HG02870 (cell line): ENCODE measurements at regions not wholly inside any gene's neighbourhood (a gene's known extent, or its start where the extent isn't known, plus 50 kb on each side); places are given as distances from the start of the nearest gene placed in this dataset.

ENCODE experiments used
- ATAC-seq: cut with Tn5 transposase; IDR thresholded peaks from one replicate; pipeline ENCODE4 v1.9.1; 2021; ENCODE audit warnings: mild to moderate bottlenecking, moderate library complexity; ENCODE audit not compliant: unreplicated experiment

DNA sequence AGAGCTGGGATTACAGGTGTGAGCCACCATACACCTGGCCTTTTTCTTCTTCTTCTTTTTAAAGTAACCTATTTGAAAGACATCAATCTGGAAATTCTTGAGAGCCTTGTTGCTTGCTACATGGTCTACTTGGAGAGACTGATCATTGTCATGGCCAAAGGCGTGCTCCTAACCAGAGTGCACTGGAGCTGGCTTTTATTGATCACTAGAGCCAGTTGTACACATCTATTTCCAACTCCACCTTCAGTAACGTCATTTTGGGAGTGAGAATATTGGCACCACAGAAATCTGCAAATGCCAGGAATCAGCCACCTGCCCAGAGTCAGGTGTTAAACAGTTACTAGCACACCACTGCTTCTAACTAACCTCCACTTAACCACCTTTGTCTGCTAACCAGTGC, 735.1 kb downstream of the TYW1 start:
- no peak for ATAC-seq

DNA sequence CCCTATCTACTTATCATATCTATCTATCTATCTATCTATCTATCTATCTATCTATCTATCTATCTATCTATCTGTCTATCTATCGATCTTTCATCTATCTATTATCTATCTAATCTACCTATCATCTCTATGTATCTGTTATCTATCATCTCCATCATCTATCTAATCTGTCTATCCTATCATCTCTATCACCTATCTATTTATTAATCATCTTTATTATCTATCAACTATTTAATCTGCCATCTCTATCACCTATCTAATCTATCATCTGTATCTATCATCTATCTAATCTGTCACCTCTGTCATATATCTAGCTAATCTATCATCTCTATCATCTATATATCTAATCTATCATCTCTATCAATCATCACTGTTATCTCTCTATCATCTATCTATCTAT, 736.3 kb downstream of the TYW1 start:
- no peak for ATAC-seq

DNA sequence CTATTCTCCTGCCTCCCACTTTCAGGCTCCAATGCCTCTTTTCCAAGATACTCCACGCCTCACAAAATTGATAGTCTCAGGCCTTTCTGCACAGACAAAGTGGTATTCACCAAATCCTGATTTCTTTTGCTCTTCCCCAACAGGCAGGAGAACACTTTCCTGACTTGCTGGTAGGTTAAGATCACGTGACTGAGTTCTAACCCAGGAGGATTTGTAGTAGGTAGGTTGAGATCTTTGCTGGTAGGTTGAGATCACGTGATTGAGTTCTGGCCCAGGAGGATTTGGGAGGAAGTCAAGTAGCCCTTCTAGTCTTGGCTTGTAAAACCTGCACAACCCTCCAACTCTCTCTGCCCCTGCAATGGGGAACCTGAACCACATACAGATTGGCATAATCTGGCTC, 741.5 kb downstream of the TYW1 start:
- no peak for ATAC-seq

DNA sequence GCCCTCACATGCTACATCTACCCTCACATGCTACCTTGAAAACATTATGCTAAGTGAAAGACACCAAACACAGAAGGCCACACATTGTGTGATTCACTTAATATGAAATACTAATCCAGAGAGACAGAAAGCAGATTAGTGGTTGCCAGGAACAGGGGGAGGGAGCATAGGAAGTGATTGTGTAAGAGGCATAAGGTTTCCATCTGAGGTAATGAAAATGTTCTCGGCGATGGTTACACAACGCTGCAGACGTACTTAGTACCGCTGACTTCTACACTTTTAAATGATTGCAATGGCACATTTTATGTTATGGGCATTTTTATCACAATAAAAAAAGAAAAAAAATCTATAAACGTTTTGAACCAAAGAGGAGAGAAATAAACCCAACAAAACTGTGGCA, 742.3 kb downstream of the TYW1 start:
- no peak for ATAC-seq

DNA sequence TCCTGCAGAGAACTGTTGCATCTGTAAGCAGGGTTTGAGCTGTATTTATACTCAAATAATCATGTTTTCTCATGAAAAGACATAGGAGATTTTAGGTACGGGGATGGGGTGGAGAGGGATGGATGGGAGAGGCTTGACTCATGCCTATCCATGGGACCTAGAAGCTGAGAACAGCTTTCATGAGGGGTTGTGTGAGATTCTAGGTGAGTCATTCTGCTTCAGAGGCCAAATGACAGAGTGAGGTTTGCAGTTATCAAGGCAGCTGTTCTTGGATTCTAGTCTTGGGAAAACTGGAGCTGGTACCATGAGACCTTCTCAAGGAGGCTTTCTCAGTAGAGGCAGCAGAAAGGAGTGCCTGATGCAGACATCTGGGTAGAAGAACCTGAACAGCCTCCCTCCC, 746.9 kb downstream of the TYW1 start:
- no peak for ATAC-seq

DNA sequence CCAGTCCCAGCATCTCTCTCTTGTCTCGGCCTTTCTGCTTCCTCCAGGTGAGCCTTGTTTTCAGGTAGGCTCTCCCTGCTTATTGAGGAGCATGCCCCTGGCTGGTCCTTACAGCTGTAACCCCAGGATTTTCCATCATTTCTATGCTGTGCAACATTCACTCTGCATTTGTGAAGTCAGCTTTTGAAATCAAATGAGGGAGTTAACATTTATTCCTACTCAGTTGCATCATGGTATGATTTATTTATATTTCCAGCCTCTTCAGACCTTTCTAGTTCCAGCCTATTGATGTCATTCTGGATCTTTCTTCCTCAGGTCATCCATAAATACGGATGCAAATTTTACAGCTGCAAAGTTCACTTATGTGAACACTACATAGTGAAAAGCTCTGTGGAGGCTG, 755.6 kb downstream of the TYW1 start:
- ATAC-seq: no peak

DNA sequence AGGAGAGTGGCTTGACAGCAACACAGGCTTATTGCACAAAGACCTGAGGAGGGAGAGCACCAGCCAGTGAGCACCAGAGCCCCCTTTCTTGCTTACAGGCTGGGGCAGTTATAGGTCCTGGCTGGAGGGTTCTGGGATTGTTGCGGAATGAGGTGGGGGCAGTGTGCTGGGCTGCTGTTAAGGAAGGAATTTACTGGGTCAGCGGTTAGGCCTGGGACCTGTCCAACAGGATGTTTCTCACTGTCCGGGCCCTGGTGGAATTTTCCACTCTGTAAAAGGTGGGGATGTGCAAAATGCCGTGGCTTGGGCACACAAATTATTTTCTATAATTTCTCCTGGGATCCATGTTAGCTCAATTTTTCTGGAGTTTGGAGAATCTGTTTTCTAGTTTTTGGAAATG, 757.3 kb downstream of the TYW1 start:
- ATAC-seq: no peak

DNA sequence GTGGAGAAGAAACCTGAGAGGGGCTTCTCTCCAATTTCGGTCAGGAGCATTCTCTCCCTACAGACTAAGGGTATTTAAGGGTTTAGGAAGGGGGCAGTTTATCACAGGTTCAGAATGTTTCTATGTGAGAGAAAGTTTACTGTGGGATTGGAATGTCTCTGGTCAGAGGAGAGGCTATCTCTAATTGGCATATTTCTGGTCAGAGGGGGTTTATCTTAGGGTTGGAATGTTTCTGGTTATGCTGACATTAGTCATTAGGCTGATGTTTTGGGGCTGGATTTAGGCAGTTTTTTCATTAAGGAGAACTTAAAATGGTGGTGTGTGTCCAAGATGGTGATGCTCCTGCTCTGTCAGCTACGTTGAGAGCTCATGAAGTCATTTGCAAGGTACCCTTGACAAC, 758.0 kb downstream of the TYW1 start:
- ATAC-seq: no peak

DNA sequence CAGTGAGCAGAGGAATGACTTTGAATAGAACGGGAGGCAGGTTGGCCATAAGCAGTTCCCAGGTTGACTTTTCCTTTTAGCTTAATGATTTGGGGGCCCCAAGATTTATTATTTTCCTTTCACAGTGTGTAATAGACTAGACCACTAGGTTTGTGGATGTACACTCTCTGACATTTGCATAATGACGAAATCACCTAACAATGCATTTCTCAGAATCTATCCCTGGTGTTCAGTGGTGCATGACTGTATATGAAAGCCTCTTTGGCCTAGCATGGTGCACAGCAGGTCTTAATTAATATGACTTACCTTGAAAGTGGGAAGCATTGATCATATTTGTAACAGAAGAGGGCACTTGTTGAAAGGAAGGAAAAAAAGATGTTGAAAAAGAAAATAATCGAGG, 761.9 kb downstream of the TYW1 start:
- no peak for ATAC-seq

DNA sequence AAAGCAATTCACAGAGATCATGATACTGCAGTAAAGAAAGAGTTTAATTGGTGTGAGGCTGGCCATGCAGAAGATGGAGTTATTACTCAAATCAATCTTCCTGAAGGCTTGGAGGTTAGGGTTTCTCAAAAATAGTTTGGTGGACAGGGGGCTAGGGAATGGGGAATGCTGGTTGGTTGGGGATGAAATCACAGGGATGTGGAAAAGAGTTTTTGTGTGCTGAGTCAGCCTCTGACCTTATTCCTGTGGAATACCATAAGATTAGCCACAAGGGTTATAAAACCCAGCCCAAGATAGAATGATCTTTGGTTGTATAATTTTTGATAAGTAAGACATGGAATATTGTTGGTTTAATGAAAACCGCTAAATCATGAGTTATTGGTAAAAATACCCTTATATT, 764.3 kb downstream of the TYW1 start:
- no peak for ATAC-seq

DNA sequence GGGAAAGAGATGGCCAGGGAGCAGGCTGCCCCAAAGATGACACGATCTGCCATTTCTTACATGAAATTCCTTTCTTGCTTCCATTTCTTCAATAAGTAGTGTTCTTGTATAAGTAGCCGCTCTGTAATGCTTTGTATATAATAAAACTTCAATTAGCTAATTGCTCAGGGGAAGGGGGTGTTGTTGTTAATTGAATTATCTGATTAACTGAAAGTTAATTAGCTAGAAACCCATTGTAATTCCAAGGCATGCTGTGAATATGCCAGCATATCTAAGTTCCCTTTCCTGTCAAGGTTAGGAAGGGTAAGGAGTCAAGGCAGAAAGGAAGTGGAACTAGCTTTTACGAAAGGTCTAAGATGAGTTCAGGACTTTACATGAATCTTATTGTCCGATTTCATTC, 765.9 kb downstream of the TYW1 start:
- ATAC-seq: no peak

DNA sequence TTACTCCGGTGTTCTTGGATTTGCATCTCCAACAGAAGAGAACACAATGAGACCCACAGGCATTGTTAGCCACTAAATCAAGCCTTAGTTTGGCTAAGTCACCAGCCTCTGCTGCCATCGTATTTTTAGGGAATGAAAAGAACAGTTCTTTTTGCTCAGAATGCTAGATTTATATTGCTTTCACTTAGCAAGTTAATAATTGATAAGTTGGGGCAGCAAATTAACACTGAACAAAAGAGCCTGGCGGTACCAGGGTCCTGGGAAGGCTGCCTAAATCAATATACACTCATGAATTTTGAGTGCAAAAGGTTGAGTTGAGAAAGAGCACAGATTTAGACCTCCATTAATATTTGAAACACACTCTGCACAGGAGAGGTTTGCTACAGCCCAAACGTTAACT, 767.7 kb downstream of the TYW1 start:
- no peak for ATAC-seq

DNA sequence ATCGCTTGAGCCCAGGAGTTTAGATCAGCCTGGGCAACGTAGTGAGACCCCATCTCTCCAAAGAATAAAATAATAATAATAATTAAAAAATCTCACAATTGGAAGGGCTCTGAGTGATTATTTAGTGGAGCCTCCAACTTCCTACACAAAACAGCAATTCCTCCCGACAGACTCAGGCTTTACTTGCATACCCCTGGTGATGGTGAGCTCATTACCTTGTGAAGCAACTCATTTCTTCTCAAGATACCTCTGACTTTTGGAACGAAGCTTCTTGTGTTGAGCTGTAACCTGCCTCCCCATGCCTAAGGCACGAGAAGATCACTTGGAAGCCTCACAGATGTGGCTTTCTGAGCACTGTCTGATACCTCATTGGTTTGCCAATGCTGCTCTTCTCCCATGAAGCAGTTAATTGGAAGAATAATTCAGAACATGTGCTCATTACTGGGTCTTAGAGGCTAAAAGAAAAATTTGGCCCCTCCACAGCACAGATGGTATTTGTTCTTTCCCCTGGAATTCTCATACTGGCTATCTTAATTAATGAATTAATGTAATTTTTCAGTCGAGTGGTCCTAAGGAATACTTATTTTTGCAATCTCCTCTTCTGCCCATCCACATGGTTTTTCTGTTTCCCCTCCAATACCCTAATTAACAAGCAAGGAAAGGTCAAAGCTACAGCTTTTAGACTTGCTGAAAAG, 769.0 kb downstream of the TYW1 start:
- no peak for ATAC-seq

DNA sequence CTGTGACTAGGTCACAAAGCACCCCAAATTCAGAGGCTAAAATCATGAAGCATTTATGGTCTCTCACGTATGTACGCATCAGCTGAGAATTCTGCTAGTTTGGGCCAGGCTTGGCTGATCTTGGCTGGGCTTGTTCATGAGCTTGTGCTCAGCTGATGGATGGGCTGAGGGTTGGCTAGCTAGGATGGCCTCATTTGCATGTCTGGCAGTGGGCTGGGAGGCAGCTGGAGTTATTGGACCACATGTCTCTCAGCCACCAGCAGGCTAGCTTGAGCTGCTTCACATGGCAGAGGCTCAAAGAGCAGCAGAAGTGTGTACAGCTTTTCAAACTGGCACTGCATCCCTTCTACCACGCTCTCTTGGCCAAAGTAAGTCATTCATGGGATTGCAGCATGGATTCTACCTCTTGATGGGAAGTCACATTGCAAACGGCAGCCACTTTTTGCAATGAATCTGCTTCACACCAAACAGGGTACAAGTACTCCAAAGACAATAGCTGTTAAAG, 770.3 kb downstream of the TYW1 start:
- ATAC-seq: no peak

DNA sequence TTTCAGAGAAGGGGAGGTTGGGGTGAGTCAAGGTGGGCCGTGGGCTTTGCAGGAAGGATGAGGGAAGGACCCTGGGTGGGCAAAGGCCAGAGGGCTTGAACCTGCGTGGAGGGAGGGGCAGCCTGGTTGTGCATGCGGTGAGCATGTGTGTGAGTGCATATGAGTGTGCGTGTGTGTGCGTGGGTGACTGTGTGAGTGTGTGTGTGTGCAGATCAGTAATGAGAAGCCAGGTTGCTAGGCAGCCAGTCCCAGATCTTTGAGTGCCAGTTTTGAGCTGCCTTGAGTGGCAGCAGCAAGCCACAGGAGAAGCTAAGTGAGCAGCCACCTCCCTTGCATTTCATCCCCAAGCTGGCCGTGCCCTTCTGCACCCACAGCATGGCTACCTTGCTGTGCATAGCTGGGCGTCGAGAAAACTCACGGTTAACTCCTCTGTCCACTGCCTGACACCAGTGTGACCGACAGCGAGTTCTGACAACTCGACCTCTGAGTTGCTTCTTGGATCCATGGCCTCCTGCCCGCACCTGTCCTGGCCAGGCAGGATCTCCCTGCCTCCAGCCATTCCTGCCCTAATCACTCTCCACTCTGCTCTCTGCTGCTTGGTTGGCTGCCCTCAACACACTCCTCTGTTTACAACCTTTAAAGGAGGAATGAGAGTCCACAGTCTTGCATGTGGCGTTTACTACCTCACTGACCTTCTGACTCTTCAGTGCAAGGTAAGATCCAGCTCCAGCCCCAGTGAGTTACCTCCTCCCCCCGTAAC, 775.4 kb downstream of the TYW1 start:
- no peak for ATAC-seq

DNA sequence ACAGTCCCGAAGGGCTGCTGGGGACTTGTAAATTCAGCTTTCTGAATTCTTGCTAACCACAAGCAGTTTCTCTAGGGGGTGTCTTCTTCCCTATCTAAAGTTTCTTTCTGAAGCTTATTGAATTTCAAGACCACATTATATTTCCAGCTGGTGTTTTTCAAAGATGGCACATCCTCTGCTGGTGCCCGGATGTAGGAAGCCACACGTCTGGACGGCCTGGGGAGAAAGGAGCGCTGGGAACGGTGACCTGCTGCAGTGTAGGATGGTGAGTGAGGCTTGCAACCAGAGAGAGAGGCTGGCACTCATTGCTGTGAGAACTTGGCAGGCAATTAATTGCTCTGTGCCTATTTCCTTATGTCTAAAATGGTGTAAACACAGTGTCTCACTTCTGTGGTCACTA, 776.4 kb downstream of the TYW1 start:
- ATAC-seq: no peak

DNA sequence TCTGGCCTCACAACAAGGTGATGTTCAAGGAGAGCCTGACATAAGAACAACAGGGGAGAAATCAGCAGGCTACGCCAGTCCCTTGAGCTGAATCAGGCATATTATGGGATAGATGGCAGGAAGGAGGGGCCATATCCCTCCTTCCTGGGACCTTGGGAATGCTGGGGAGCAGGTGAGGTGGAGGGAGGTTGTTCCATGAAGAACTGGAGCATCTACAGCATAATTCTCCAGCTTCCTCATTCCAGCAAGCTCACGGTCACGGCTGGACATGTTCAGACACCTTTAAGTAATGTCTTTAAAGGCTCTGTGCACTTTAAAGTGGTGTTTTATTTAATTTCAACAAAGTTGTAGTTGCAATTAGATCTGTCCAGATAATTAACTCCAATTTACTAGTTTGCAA, 780.5 kb downstream of the TYW1 start:
- no peak for ATAC-seq

DNA sequence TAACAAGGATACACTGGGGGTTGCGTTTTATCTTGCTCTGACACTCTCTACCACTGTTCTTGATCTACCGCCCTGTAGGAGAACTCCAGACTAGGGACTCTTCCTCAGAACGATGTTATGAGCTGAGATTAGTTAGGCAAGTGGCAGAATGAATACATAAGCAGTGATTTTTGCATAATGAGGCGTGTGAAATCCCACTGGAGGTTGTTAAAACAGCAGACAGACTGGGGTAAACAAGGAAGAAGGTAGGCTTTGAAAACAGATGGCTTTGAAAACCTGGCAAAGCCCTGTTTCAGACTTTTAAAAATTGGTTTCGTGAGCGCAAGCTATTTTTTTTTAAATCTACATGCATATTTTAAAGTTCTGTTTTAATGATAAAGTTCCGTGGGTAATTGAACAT, 785.2 kb downstream of the TYW1 start:
- ATAC-seq: no peak

DNA sequence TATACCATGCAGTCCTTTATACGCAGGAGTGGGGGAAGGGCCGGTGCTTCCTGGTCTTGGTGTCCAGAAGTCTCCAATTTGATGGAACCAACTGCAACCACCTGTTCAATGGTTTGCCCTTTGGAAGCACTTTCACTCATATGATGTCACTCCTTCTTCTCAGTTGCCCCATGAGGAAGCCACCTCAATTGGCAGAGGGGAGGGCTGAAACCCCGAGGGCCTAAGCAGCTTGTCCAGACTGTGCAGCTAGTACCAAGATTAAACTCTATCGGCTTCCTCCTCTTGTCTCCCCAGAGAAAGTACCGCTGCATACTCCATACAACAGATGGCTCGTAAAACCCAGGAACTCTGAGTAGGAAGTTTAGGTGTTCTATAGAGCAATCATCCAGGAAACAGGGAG, 789.4 kb downstream of the TYW1 start:
- no peak for ATAC-seq

DNA sequence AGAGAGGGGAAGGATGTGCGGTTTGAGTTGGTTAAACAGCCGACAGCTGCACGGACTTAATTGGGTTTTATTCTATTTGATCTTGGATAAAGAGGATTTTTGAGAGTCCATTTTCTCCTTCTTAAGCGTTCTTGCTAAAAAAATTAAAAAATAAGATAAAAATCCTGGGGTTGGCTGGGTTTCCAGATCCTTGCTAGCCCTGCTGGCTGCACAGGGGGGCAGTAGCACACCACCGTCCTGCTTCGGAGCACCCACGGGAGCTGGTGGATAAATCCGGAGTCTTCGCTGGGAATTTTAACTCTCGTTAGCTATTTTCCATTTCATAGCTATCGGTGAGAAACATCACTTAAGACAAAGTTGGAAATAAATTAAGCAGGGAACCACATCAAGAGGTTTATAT, 792.0 kb downstream of the TYW1 start:
- no peak for ATAC-seq

DNA sequence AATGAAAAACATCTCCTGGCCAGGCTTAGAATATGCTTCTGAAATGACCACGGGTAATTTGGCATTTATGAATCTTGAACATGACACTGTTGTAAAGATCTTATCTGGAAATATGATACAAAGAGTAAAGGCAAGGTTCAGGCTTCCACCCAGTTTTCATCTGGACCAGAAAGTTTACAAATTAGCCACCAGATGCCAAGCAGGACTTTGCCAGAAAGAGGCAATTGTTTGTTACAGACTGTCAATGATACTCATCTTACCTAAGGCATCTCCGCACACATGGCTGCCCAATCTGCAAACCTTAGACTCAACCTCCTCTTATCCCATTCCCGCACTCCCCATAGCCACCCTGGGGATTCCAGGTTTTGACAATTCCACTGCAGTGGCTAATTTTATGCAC, 795.3 kb downstream of the TYW1 start:
- no peak for ATAC-seq

DNA sequence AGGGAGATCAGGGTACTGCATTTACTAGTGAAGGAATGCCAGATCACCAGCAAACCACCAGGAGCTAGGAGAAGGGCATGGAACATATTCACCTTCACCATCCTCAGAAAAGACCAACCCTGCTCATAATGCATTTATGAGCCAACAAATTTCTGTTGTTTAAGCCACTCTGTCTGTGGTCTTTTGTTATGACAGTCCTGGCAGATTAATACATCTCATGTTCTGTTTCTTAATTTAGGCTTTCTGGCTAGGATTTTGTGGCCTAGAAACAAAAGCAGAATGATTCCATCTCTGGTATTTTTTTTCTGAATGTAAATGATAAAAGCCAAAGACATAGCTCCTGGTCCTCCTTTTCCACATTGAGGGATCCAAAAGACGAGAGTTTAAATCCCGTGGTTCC, 797.9 kb downstream of the TYW1 start:
- ATAC-seq: no peak

DNA sequence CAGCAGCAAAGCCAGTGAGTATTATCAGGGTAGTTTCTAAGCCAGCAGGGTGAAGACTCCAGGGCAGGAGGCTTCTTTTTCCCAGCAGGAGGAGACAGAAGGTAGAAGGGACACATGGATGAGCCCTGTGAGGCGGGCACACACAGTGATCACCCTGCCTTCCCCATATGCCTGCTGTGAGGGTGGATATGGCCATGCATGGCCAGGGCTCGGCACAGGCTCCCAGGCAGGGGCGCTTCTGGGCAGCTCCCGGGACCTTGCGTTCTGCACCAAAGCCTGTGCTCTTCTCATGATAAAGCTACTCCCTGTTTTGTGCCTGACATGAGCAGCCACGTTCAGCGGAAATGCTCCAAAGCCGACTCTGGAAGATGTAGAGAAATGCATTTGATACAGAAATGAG, 807.2 kb downstream of the TYW1 start:
- no peak for ATAC-seq
